ENCODE measurements at regions not wholly inside any gene's neighbourhood (a gene's known extent, or its start where the extent isn't known, plus 50 kb on each side); places are given as distances from the start of the nearest gene placed in this dataset.
"Not testable (repeated sequence)": the region's sequence is repeated elsewhere in the genome, so short reads cannot be mapped to it uniquely, and the experiment has no call there.

DNA sequence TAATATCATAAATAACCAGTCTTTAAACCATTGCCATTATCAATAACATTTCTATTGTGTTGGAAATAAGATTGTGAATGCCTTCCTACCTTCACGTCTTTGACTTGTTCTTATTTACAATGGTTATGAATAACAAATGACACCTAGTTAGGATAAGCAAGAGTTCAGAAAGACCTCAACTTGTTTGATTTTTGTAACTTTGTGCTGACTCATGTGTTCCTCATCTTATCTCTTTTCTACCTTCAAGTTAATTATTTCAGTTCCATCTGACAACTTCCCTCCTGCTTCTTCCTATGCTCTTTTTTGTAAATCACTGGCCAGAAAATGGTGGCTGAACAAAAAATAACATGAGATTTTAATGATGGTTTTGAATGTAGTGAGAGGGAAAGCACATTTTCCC, 538.5 kb upstream of the TUSC1 start (continued):
- TF ChIP-seq, protein P1, sequence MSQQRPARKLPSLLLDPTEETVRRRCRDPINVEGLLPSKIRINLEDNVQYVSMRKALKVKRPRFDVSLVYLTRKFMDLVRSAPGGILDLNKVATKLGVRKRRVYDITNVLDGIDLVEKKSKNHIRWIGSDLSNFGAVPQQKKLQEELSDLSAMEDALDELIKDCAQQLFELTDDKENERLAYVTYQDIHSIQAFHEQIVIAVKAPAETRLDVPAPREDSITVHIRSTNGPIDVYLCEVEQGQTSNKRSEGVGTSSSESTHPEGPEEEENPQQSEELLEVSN (IDR thresholded peaks at IDR 0.05), result no peak

DNA sequence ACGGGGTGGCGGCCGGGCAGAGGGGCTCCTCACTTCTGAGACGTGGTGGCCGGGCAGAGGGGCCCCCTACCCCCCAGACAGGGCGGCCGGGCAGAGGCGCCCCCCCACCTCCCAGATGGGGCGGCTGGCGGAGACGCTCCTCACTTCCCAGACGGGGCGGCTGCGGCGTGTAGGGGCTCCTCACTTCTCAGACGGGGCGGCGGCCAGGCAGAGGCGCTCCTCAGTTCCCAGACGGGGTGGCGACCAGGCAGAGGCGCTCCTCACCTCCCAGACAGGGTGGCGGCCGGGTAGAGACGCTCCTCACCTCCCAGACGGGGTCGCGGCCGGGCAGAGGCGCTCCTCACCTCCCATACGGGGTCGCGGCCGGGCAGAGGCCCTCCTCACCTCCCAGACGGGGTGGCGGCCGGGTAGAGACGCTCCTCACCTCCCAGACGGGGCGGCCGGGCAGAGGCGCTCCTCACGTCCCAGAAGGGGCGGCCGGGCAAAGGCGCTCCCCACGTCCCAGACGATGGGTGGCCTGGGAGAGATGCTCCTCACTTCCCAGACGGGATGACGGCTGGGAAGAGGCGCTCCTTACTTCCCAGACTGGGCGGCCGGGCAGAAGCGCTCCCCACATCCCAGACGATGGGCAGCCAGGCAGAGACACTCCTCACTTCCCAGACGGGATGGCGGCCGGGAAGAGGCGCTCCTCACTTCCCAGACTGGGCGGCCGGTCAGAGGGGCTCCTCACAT, 536.6 kb upstream of the TUSC1 start:
- H3K36me3 ChIP-seq (ENCODE audit: control insufficient read depth in 2 of 4, insufficient read depth in 4 of 4, low read length in 3 of 4); H3K18ac ChIP-seq (ENCODE audit: extremely low read depth, low read length); DNase-seq (ENCODE audit: low read depth in 1 of 2, low spot score in 2 of 2); H3K56ac ChIP-seq (replicated peaks; ENCODE audit: insufficient read length, low read depth, low read length); H2BK20ac ChIP-seq (ENCODE audit: low read length); POLR2A ChIA-PET (ENCODE audit: partially characterized antibody); H3K4me3 ChIP-seq (ENCODE audit: extremely low read depth in 1 of 4, insufficient read depth in 2 of 4, low read depth in 3 of 4, low read length in 4 of 4); CTCF ChIA-PET (ENCODE audit: partially characterized antibody); FAIRE-seq; H3K4ac ChIP-seq (replicated peaks; ENCODE audit: insufficient read length, low read depth, low read length); H4K5ac ChIP-seq (ENCODE audit: insufficient read length, low read depth, low read length); H3K27me3 ChIP-seq (replicated peaks in 1 of 4; ENCODE audit: control insufficient read depth in 3 of 4, extremely low read depth in 1 of 4, insufficient read depth in 3 of 4, low read length in 3 of 4); H3K23ac ChIP-seq (ENCODE audit: insufficient read length); H4K91ac ChIP-seq (replicated peaks; ENCODE audit: insufficient read length, low read length); H3K14ac ChIP-seq (ENCODE audit: insufficient read length); H2AK5ac ChIP-seq (ENCODE audit: low read depth, low read length); H2BK5ac ChIP-seq (ENCODE audit: low read depth, low read length); H3K4me2 ChIP-seq (ENCODE audit: insufficient read depth in 1 of 2, low read depth in 2 of 2, low read length in 2 of 2); H3K9ac ChIP-seq (replicated peaks in 1 of 4; ENCODE audit: extremely low read depth in 1 of 4, low read depth in 3 of 4, low read length in 3 of 4); H2BK120ac ChIP-seq (replicated peaks; ENCODE audit: low read depth, low read length); H3K27ac ChIP-seq (ENCODE audit: low read depth, low read length); H2AFZ ChIP-seq (ENCODE audit: low read length); H2BK15ac ChIP-seq (ENCODE audit: low read length); H3K4me1 ChIP-seq (replicated peaks in 1 of 4; ENCODE audit: control insufficient read depth in 3 of 4, insufficient read depth in 4 of 4, low read length in 3 of 4); H3K79me2 ChIP-seq (ENCODE audit: control insufficient read depth in 1 of 2, insufficient read depth in 2 of 2, low read length in 2 of 2); H4K20me1 ChIP-seq (replicated peaks in 1 of 2; ENCODE audit: control insufficient read depth in 1 of 2, insufficient read depth in 2 of 2, low read length in 2 of 2); H2BK12ac ChIP-seq (ENCODE audit: low read depth, low read length); H3K79me1 ChIP-seq (ENCODE audit: low read depth, low read length); H4K8ac ChIP-seq (ENCODE audit: extremely low read depth, insufficient read depth, low read length); H3K23me2 ChIP-seq (ENCODE audit: low read depth, low read length): not testable (repeated sequence)
- WGBS, 2 experiments (ENCODE audit: extremely low coverage in 1 of 2, insufficient coverage in 1 of 2, insufficient read length in 1 of 2, insufficient replicate concordance in 2 of 2, low coverage in 1 of 2, low lambda C conversion rate in 2 of 2, missing lambda C conversion rate in 1 of 2), result 97% methylated on average over 29 of the region's 61 CpGs; no CpG with 5 or more reads in 1 of the 2 experiments
- peaks cover 0 to 18% of the 10 kb centered on the region in 2 experiments; a peak in 2 of 4 replicates for H3K9me3 ChIP-seq (ENCODE audit: insufficient read depth in 2 of 2, low read depth in 1 of 2, low read length in 1 of 2)
